K562 (cell line): ENCODE measurements at regions not wholly inside any gene's neighbourhood (a gene's known extent, or its start where the extent isn't known, plus 50 kb on each side); places are given as distances from the start of the nearest gene placed in this dataset.

ENCODE experiments used
- ATAC-seq: fragments of 200-7000 bp; cut with Tn5 transposase; 3 replicates; pipeline ENCODE4 v1.9.1; 2020; ENCODE audit warnings: moderate library complexity
- BruUV-seq: library from RNA; stranded (reverse); fragments of 400-500 nt; replicated peaks from 2 replicates; lab custom pipeline; 2021; lab: Mats Ljungman, UMichigan
- CTCF ChIA-PET: fragments of 300-600 bp; formaldehyde crosslinking; extraction: SDS; loops from one replicate; lab custom pipeline; 2021; ENCODE audit warnings: low intra/inter-chr PET ratio; lab: Yijun Ruan, JAX
- POLR2A ChIA-PET: fragments of 300-600, 350-650 bp; sonication (Branson Sonifier 250); formaldehyde crosslinking; extraction: SDS; loops from one replicate; lab custom pipeline; 2021; ENCODE audit warnings: antibody characterized with exemption, inconsistent platforms; lab: Yijun Ruan, JAX
- DNase-seq, 4 experiments: peaks; one replicate each; pipeline versions ENCODE4 v3.0.0 to v3.0.0-alpha.2; 2011 to 2018; ENCODE audit warnings: low spot score in 3 of 4, mixed read lengths in 3 of 4; ENCODE audit errors: extremely low read depth in 1 of 4
- FAIRE-seq: peaks from 2 replicates; lab custom pipeline; 2011; peaks lifted over from hg19 to GRCh38; lab: Jason Lieb, UNC
- H2AFZ ChIP-seq: 2 replicates; pipeline ENCODE4 v1.6.0; 2011; ENCODE audit warnings: low read depth, low read length, control low read depth, inconsistent platforms
- H3K27ac ChIP-seq: fragments of 200-600 bp; 3 replicates; pipeline ENCODE4 v1.8.0; 2011; ENCODE audit warnings: low read depth, mild to moderate bottlenecking, control low read depth, inconsistent platforms, low read length, moderate library complexity, mixed read lengths; ENCODE audit errors: extremely low read depth
- H3K27me3 ChIP-seq, 2 experiments: fragments of 300-600 bp in 1 of 2; 2 replicates in 1 of 2; 3 replicates in 1 of 2; pipeline versions ENCODE4 v1.6.0 to v1.8.0; 2011; ENCODE audit warnings: inconsistent platforms in 2 of 2, low read length in 2 of 2, mild to moderate bottlenecking in 1 of 2, mixed read lengths in 1 of 2, moderate library complexity in 1 of 2; ENCODE audit not compliant: control insufficient read depth in 2 of 2, insufficient read depth in 2 of 2
- H3K36me3 ChIP-seq: fragments of 300-600 bp; 3 replicates; pipeline ENCODE4 v1.8.0; 2011; ENCODE audit warnings: mild to moderate bottlenecking, low read length, inconsistent platforms; ENCODE audit not compliant: control insufficient read depth, insufficient read depth
- H3K4me1 ChIP-seq, 2 experiments: fragments of 200-600 bp in 1 of 2; replicated peaks in 1 of 2; 2 replicates in 1 of 2; 3 replicates in 1 of 2; pipeline versions ENCODE4 v1.5.1 to v1.8.0; 2011; ENCODE audit warnings: inconsistent platforms in 2 of 2, low read length in 2 of 2, mild to moderate bottlenecking in 1 of 2, mixed read lengths in 1 of 2, moderate library complexity in 1 of 2; ENCODE audit not compliant: control insufficient read depth in 2 of 2, insufficient read depth in 2 of 2
- H3K4me2 ChIP-seq: 2 replicates; pipeline ENCODE4 v1.6.1; 2011; ENCODE audit warnings: low read length, control low read depth, inconsistent platforms, mixed read lengths; ENCODE audit not compliant: insufficient read depth
- H3K4me3 ChIP-seq: fragments of 200-600 bp; sonication (generic), shearing (Covaris generic); 2 replicates; pipeline ENCODE4 v1.5.1; 2016; ENCODE audit warnings: control low read depth, inconsistent platforms
- H3K79me2 ChIP-seq: fragments of 200-600 bp; 3 replicates; pipeline ENCODE4 v1.8.0; 2011; ENCODE audit warnings: low read length, inconsistent platforms; ENCODE audit not compliant: control insufficient read depth, insufficient read depth
- H3K9ac ChIP-seq, 2 experiments: 2 replicates each; pipeline versions ENCODE4 v1.6.0 to v1.6.1; 2011; ENCODE audit warnings: low read depth in 2 of 2, low read length in 2 of 2, control low read depth in 1 of 2, inconsistent platforms in 1 of 2, mild to moderate bottlenecking in 1 of 2, mixed read lengths in 1 of 2; ENCODE audit not compliant: insufficient read depth in 1 of 2
- H3K9me1 ChIP-seq: one replicate; pipeline ENCODE4 v1.6.0; 2011; ENCODE audit warnings: inconsistent platforms, mild to moderate bottlenecking, low read length, moderate library complexity; ENCODE audit not compliant: control insufficient read depth, insufficient read depth
- H3K9me3 ChIP-seq: replicated peaks from 2 replicates; pipeline ENCODE4 v1.5.1; 2011; ENCODE audit warnings: low read depth, low read length, inconsistent platforms; ENCODE audit not compliant: control insufficient read depth, insufficient read depth
- H4K20me1 ChIP-seq: replicated peaks from 2 replicates; pipeline ENCODE4 v1.6.1; 2011; ENCODE audit warnings: low read length, inconsistent platforms, mixed read lengths; ENCODE audit not compliant: control insufficient read depth, insufficient read depth
- CBX3 ChIP-seq, 2 experiments: IDR thresholded peaks; 1 replicate in 1 of 2; 2 replicates in 1 of 2; pipeline ENCODE4 v1.6.1; 2012; ENCODE audit warnings: inconsistent platforms in 2 of 2, low read length in 2 of 2, borderline replicate concordance in 1 of 2, control low read depth in 1 of 2
- ETV6 ChIP-seq, 3 experiments: fragments of 150-350 bp in 1 of 3; sonication (generic) in 1 of 3; formaldehyde crosslinking in 1 of 3; IDR thresholded peaks; 2 replicates each; pipeline versions ENCODE4 v1.6.1 to v1.8.0; 2014 to 2022; ENCODE audit warnings: borderline replicate concordance in 2 of 3, low read depth in 2 of 3, antibody characterized with exemption in 1 of 3, low read length in 1 of 3, mild to moderate bottlenecking in 1 of 3, missing genetic modification reagents in 1 of 3
- L3MBTL2 ChIP-seq: fragments of 450-650 bp; IDR thresholded peaks from 2 replicates; pipeline ENCODE4 v1.6.1; 2016; ENCODE audit warnings: mild to moderate bottlenecking, moderate library complexity
- PPARD ChIP-seq: fragments of 250-450 bp; sonication (Bioruptor Pico); IDR thresholded peaks from 2 replicates; pipeline ENCODE4 v1.8.0; 2022; ENCODE audit warnings: inconsistent platforms, mild to moderate bottlenecking, moderate library complexity
- SMARCC2 ChIP-seq: fragments of 450-650 bp; IDR thresholded peaks from 2 replicates; pipeline ENCODE4 v1.6.1; 2017; ENCODE audit warnings: antibody characterized with exemption, moderate library complexity, mild to moderate bottlenecking, low read depth
- TAF1 ChIP-seq: IDR thresholded peaks from 2 replicates; pipeline ENCODE4 v1.6.1; 2011; ENCODE audit warnings: mild to moderate bottlenecking, low read length, moderate library complexity; ENCODE audit not compliant: insufficient read depth, control insufficient read depth, severe bottlenecking; ENCODE audit errors: extremely low read depth
- U2AF1 ChIP-seq: fragments of 200-400 bp; formaldehyde crosslinking; optimal IDR thresholded peaks from 2 replicates; pipeline ENCODE3; 2017; ENCODE audit warnings: mild to moderate bottlenecking, low read depth, low read length, moderate library complexity
- ZKSCAN8 ChIP-seq: fragments of 200-800 bp; sonication (Bioruptor generic); IDR thresholded peaks from 2 replicates; pipeline ENCODE4 v1.6.1; 2016; ENCODE audit warnings: missing genetic modification characterization, missing compliant biosample characterization
- ZNF507 ChIP-seq: conservative IDR thresholded peaks from 2 replicates; pipeline ENCODE4 v1.6.1; 2017; ENCODE audit warnings: missing genetic modification characterization, missing compliant biosample characterization
- WGBS: fragments of 100-300 bp; shearing (Covaris generic); methylation state at CpG from one replicate; pipeline ENCODE4 v1.1.6; 2016; ENCODE audit warnings: low coverage, mixed read lengths; ENCODE audit not compliant: insufficient coverage; ENCODE audit errors: missing lambda C conversion rate; 5-methylcytosine and 5-hydroxymethylcytosine counted together
- in situ Hi-C: fragments of 300-500 bp; cut with MboI; formaldehyde crosslinking; loops from 4 replicates; pipeline ENCODE4 v1.15.0; 2018; ENCODE audit warnings: inconsistent platforms, mixed read lengths
- intact Hi-C: fragments of 100-400 bp; cut with micrococcal nuclease; formaldehyde crosslinking; loops from 2 replicates; pipeline ENCODE4 v1.14.2; 2022
- TF ChIP-seq, protein P1 (sequence below): sonication (generic); formaldehyde crosslinking; IDR thresholded peaks from 2 replicates; pipeline ENCODE4 v1.8.1; 2023; ENCODE audit warnings: mild to moderate bottlenecking, missing genetic modification reagents
- TF ChIP-seq, protein P2 (sequence below): fragments of 450-650 bp; IDR thresholded peaks from 2 replicates; pipeline ENCODE4 v1.6.1; 2016; ENCODE audit warnings: antibody characterized with exemption

- H3K36me3 ChIP-seq: no peaks in the 10 kb centered on the region
- in situ Hi-C loops: no loop called here
- no peak overlapping the region for H2AFZ ChIP-seq
- TF ChIP-seq, protein P1, sequence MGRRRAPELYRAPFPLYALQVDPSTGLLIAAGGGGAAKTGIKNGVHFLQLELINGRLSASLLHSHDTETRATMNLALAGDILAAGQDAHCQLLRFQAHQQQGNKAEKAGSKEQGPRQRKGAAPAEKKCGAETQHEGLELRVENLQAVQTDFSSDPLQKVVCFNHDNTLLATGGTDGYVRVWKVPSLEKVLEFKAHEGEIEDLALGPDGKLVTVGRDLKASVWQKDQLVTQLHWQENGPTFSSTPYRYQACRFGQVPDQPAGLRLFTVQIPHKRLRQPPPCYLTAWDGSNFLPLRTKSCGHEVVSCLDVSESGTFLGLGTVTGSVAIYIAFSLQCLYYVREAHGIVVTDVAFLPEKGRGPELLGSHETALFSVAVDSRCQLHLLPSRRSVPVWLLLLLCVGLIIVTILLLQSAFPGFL (CRISPR knock-in tag): no peak
- TF ChIP-seq, protein P2, sequence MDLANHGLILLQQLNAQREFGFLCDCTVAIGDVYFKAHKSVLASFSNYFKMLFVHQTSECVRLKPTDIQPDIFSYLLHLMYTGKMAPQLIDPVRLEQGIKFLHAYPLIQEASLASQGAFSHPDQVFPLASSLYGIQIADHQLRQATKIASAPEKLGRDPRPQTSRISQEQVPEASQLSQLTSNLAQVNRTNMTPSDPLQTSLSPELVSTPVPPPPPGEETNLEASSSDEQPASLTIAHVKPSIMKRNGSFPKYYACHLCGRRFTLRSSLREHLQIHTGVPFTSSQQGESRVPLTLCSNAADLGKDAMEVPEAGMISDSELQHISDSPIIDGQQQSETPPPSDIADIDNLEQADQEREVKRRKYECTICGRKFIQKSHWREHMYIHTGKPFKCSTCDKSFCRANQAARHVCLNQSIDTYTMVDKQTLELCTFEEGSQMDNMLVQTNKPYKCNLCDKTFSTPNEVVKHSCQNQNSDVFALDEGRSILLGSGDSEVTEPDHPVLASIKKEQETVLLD: no peak
- TF ChIP-seq ZKSCAN8 (CRISPR knock-in tag): no peak
- no peak for TF ChIP-seq CBX3 (IDR thresholded peaks at IDR 0.05; ENCODE audit: borderline replicate concordance in 1 of 2, low read length in 2 of 2)
- TF ChIP-seq SMARCC2: no peak
- no peak for TF ChIP-seq L3MBTL2
- TF ChIP-seq U2AF1: no peak
- no peak for TF ChIP-seq PPARD
- no peak for TF ChIP-seq TAF1
- TF ChIP-seq ZNF507 (tag): no peak
- TF ChIP-seq ETV6 (IDR thresholded peaks at IDR 0.05; ENCODE audit: borderline replicate concordance in 1 of 2, low read depth in 2 of 2, low read length in 1 of 2): no peak
- no peak for TF ChIP-seq ETV6 (CRISPR knock-in tag; IDR thresholded peaks at IDR 0.05; ENCODE audit: borderline replicate concordance)
- ChIA-PET CTCF (no interaction called here), POLR2A (no interaction called here)
- H3K27me3 ChIP-seq: no peaks in the 10 kb centered on the region
- no peaks in the 10 kb centered on the region for H3K79me2 ChIP-seq
- BruUV-seq: no TSS peak
- H3K9me1 ChIP-seq: no peaks in the 10 kb centered on the region
- H3K9me3 ChIP-seq: no peaks in the 10 kb centered on the region
- no peak overlapping the region for H3K9ac ChIP-seq
- 2% methylated on average over 3 of the region's 3 CpGs for WGBS
- no peak overlapping the region for H3K4me3 ChIP-seq
- no peak overlapping the region for H3K27ac ChIP-seq
- ATAC-seq: no peak
- no peak for FAIRE-seq
- intact Hi-C loops: no loop called here
- H4K20me1 ChIP-seq: no peaks in the 10 kb centered on the region
- no peak for DNase-seq
- no peaks in the 10 kb centered on the region for H3K4me1 ChIP-seq
- no peak overlapping the region for H3K4me2 ChIP-seq
Observed at GRCh38 chr1:187933562-187934419, 1105.0 kb downstream of the PLA2G4A start.
